ENCODE measurements at regions not wholly inside any gene's neighbourhood (a gene's known extent, or its start where the extent isn't known, plus 50 kb on each side); places are given as distances from the start of the nearest gene placed in this dataset.

DNA sequence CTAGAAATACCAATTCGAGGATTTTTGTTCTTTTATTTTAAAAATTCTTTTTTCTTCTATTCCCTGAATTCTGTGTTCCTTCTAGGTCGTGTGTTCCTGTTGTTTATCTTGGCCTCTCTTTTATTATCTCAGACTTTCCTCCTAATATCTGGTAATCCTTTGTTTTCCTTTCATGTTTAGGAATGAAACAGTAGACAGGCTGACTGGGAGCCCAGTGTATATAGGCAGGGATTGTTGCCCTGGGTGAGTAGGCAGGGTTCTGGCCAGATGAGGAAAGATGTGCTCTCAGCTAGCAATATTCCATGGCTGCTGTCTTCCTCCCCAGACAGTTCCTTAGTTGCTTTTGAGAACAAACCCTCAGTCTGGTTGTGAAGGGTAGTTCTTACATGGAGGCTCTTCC lies 161.8 kb upstream of the PDE4B start:
- TF ChIP-seq CTCF (IDR thresholded peaks at IDR 0.05) (no peak), POLR2A (IDR thresholded peaks at IDR 0.05) (no peak)

Data from right lobe of liver (tissue), 4 donors.